K562 (cell line): ENCODE measurements at regions not wholly inside any gene's neighbourhood (a gene's known extent, or its start where the extent isn't known, plus 50 kb on each side); places are given as distances from the start of the nearest gene placed in this dataset.

Source experiments
- GTF2A2 ChIP-seq: IDR thresholded peaks from 2 replicates; pipeline ENCODE4 v1.6.1; 2016; ENCODE audit warnings: mild to moderate bottlenecking, missing genetic modification characterization, missing compliant biosample characterization
- SRF ChIP-seq, 2 experiments: fragments of 250-450, 450-650 bp in 1 of 2; sonication (Bioruptor Pico) in 1 of 2; sonication (generic) in 1 of 2; formaldehyde crosslinking; IDR thresholded peaks; 2 replicates each; pipeline versions ENCODE4 v1.5.0 to v1.5.1; 2020 to 2022; ENCODE audit warnings: mild to moderate bottlenecking in 1 of 2, missing genetic modification reagents in 1 of 2

DNA sequence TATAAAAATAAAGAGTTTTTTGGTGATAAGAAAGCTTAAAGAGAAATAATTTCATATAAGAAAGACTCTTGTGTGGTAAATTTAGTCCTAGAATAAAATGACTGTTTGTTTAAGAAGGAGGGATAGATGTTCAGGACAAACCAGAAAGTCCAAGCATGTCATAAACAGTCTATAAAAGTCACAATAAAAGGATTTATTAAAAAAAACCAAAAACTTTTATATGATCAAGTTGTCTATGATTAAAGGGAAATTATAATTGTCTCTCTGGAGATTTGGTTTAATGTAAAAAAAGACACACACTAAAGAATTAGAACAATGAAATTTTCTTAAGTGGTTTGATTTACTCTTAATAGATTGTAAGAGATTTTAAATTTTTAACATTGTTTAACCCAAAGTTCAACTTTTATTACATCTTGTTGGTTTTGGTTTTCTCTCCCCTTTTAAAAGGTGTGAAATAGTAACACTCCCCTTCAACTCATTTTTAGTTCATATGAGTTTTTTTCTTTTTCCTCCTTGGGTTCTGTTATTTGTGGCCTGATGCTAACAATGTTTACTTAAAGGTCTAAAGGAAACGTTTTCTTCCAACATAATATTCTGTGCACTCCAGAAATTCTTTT lies 89.7 kb downstream of the PDHA2 start:
- TF ChIP-seq GTF2A2 (tag) = no peak
- no peak for TF ChIP-seq SRF (CRISPR knock-in tag; IDR thresholded peaks at IDR 0.05)
